Daoy (cell line): ENCODE measurements at regions not wholly inside any gene's neighbourhood (a gene's known extent, or its start where the extent isn't known, plus 50 kb on each side); places are given as distances from the start of the nearest gene placed in this dataset.

ENCODE experiments used
- DNase-seq: peaks from one replicate; pipeline ENCODE4 v3.0.0-alpha.2; 2015; ENCODE audit warnings: low read depth

- no peak for DNase-seq
Measured at GRCh38 chr5:152995214-152995725, 495.2 kb upstream of the GRIA1 start.

- no peak for DNase-seq
Measured at GRCh38 chr5:153005711-153006110, 484.8 kb upstream of the GRIA1 start.

- no peak for DNase-seq
Measured at GRCh38 chr5:153006681-153007080, 483.8 kb upstream of the GRIA1 start.

GRCh38 chr5:153014194-153014593 is 476.3 kb upstream of the GRIA1 start:
- no peak for DNase-seq

DNA sequence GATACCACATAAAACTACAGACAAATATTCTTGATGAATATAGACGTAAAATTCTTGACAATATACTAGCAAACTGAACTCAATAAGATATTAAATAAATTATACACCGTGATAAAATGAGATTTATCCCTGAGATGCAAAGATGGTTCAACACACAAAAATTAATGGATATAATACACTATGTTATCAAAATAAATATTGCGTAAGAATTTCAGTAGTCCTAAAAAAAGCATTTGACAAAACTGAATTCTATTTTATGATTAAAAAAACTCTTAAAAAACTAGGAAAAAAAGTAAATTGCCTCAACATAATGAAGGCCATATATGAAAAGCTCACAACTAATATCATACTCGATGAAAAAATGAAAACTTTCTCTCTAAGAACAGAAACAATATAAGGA is 472.3 kb upstream of the GRIA1 start:
- no peak for DNase-seq

- no peak for DNase-seq
Measured at GRCh38 chr5:153030755-153031725, 459.4 kb upstream of the GRIA1 start.

- DNase-seq = no peak
Measured at GRCh38 chr5:153039501-153039900, 451.0 kb upstream of the GRIA1 start.

- DNase-seq = no peak
Measured at GRCh38 chr5:153043886-153044285, 446.6 kb upstream of the GRIA1 start.

DNA sequence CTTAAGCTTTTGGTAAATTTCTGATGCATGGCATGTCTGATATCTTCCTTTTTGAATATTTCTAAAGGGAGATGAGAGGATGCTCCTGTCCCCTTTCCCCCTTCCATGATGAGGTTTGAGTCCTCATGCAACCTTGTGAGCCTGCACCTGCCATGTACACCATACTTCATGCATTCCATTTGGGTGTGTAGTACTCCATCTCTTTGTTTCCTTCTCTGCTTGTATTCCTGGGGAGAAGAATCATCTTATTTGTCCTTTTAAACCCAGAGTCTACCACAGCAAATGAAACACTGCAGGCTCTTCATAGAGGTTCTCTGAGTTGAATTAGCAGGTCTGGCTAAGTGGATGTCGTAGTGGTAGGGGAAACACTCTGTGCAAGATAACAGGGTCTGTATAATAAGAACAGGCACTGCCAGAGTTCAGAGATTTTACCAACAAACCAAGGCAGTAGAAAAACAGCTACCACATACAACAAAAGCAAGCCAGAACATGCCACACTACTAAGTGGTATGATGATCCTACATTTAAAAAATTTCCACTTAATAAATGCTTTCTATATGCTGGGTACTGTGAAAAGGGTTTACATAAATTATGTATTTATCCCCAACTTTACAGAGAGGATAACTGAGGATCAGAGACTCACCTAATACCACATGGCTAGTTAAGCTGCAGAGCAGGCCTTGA is 439.8 kb upstream of the GRIA1 start:
- DNase-seq = no peak

- no peak for DNase-seq
Measured at GRCh38 chr5:153066281-153066680, 424.2 kb upstream of the GRIA1 start.

DNA sequence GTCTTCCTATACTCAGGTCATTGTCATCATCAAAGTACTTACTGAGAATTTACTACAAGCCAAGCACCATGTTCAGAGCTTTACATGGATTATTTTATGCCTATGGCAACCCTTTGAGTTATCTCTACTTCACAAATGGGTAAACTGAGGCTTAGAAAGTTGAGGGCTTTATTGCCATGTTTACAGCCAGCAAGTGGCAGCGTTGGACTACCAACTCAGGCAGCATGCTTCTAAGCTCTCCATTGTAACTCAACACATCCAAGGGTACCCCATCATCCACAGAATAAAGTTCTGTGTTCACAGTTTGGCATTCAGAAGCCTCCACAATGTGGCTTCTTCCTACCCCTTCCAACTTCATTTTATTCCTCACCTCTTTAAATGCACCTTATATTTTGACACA is 422.6 kb upstream of the GRIA1 start:
- no peak for DNase-seq

DNA sequence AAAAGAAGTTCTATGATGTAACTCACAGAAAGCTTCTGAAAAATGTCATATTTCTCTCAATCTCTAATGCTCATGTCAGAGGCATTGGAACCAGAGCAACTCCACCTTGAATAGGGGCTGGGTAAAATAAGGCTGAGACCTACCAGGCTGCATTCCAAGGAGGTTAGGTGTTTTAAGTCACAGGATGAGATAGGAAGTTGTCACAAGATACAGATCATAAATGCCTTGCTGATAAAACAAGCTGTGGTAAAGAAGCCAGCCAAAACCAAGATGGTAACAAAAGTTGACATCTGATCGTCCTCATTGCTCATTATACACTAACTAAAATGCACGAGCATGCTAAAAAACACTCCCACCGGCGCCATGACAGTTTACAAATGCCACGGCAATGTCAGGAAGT is 411.1 kb upstream of the GRIA1 start:
- no peak for DNase-seq

GRCh38 chr5:153080940-153081339 is 409.5 kb upstream of the GRIA1 start:
- DNase-seq = no peak

GRCh38 chr5:153081385-153081784 is 409.1 kb upstream of the GRIA1 start:
- DNase-seq = no peak

DNA sequence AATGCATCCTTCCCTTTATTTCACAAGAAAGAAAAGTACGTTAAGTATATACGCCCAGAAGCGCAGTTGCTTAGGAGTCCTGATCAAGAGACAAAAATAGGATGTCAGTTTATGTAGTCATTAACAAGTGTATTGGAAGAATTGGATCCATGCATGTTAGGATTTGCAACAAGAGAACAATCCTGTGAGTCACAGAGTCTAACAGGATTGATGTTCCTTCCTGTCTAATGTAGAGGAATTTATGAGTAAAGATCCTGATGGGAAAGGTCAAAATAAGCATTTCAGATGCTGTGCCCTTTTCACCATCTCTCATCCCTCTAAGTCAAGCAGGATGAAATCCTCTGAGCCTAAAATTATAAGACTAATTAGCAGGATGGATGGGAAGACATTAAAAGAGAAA is 406.0 kb upstream of the GRIA1 start:
- DNase-seq = no peak

- no peak for DNase-seq
Measured at GRCh38 chr5:153086486-153086885, 404.0 kb upstream of the GRIA1 start.

- DNase-seq = no peak
Measured at GRCh38 chr5:153088538-153088937, 401.9 kb upstream of the GRIA1 start.

DNA sequence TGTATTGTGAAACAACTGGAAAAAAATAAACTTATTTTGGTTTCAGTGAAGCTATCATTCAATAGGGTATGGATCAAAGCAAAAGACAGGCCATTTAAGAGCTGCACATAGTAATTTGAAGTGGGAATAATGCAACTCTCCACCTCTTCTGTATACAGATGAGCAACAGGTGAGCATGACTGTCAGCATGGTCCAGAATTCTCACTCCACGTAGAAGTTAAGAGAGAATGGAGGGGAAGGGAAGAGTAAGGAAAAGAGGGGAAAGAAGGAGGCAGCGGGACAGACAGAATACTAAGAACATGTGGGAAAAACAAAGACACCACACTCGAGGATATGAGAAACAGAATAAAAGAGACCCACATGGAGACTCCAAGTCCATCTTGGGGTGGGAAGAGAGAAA is 396.1 kb upstream of the GRIA1 start:
- DNase-seq = no peak

GRCh38 chr5:153096381-153096780 is 394.1 kb upstream of the GRIA1 start:
- no peak for DNase-seq

DNA sequence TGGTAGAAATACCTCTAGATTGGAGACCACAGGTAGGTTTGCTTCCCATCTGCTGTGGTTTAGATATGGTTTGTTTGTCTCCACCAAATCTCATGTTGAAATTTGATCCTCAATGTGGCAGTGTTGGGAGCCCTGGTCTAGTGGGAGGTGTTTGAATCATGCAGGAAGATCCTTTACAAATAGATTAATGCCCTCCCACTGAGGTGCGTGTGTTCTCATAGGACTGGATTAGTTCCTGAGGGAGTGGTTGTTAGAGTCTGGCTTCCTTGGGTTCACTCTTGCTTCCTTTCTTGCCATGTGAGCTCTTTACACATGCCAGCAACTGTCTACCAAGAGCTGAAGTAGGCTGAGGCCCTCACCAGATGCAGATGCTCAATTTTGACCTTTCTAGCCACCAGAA is 391.1 kb upstream of the GRIA1 start:
- DNase-seq = no peak

- no peak for DNase-seq
Measured at GRCh38 chr5:153101235-153102180, 389.0 kb upstream of the GRIA1 start.

DNA sequence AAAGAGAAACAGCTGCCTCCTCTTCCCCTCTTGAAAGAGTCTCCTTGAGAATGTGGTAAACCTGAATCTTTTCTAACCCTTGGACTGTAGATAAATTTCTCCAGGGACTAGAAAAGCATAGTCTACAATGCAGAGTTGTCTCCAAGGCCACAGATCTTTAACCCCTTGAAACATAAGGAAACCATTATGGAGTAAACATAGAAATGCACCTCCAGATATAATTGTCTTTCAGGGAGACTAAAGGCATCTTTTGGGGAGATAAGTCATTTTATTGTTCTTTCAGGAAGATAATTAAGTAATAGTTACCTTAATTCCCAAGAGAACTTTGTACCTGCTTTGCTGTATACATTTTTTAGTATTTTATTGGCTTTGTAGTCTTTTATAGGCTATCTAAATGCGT is 373.6 kb upstream of the GRIA1 start:
- DNase-seq = no peak
